ENCODE measurements at regions not wholly inside any gene's neighbourhood (a gene's known extent, or its start where the extent isn't known, plus 50 kb on each side); places are given as distances from the start of the nearest gene placed in this dataset.

- DNase-seq (ENCODE audit: extremely low spot score), result no peak
- POLR2A ChIA-PET, result no interaction called here
- CTCF ChIA-PET, result no interaction called here
- no peak for TF ChIP-seq FOXM1 (IDR thresholded peaks at IDR 0.05; ENCODE audit: borderline replicate concordance)
- no peak for TF ChIP-seq PKNOX1 (IDR thresholded peaks at IDR 0.05)
- TF ChIP-seq TARDBP (IDR thresholded peaks at IDR 0.05), result no peak
- no peak for TF ChIP-seq L3MBTL2 (conservative IDR thresholded peaks at IDR 0.05)
- TF ChIP-seq SP1 (IDR thresholded peaks at IDR 0.05), result no peak
- no peak for TF ChIP-seq HDGF (IDR thresholded peaks at IDR 0.05; ENCODE audit: borderline replicate concordance)
These were observed 87.7 kb upstream of the SRD5A3 start for GRCh38 chr4:55258152-55258865.

- POLR2A ChIA-PET, result no interaction called here
- DNase-seq (ENCODE audit: extremely low spot score), result no peak
- CTCF ChIA-PET, result no interaction called here
- no peak for TF ChIP-seq FOXK2 (IDR thresholded peaks at IDR 0.05)
- TF ChIP-seq SUZ12 (IDR thresholded peaks at IDR 0.05), result no peak
- TF ChIP-seq HDGF (IDR thresholded peaks at IDR 0.05; ENCODE audit: borderline replicate concordance), result no peak
- TF ChIP-seq ELF4 (IDR thresholded peaks at IDR 0.05), result no peak
- no peak for TF ChIP-seq CTBP1 (IDR thresholded peaks at IDR 0.05; ENCODE audit: borderline replicate concordance)
- TF ChIP-seq ARNT (IDR thresholded peaks at IDR 0.05), result no peak
- TF ChIP-seq FOXM1 (IDR thresholded peaks at IDR 0.05; ENCODE audit: borderline replicate concordance), result no peak
- no peak for TF ChIP-seq ZNF384 (IDR thresholded peaks at IDR 0.05)
- no peak for TF ChIP-seq BHLHE40 (IDR thresholded peaks at IDR 0.05; ENCODE audit: borderline replicate concordance)
- no peak for TF ChIP-seq FOXA1 (IDR thresholded peaks at IDR 0.05)
- TF ChIP-seq TARDBP (IDR thresholded peaks at IDR 0.05), result no peak
- no peak for TF ChIP-seq PKNOX1 (IDR thresholded peaks at IDR 0.05)
- TF ChIP-seq SP1 (IDR thresholded peaks at IDR 0.05), result no peak
- TF ChIP-seq NFRKB (IDR thresholded peaks at IDR 0.05), result no peak
- no peak for TF ChIP-seq L3MBTL2 (conservative IDR thresholded peaks at IDR 0.05)
- no peak for TF ChIP-seq LEF1 (IDR thresholded peaks at IDR 0.05; ENCODE audit: borderline replicate concordance)
These were observed 86.7 kb upstream of the SRD5A3 start for GRCh38 chr4:55259294-55259693.

GRCh38 chr4:55269470-55269869 lies 76.6 kb upstream of the SRD5A3 start:
- TF ChIP-seq SUZ12 (IDR thresholded peaks at IDR 0.05) (no peak), FOXK2 (IDR thresholded peaks at IDR 0.05) (no peak), ZNF384 (IDR thresholded peaks at IDR 0.05) (no peak), CTBP1 (IDR thresholded peaks at IDR 0.05; ENCODE audit: borderline replicate concordance) (no peak), ELF4 (IDR thresholded peaks at IDR 0.05) (no peak), LEF1 (IDR thresholded peaks at IDR 0.05; ENCODE audit: borderline replicate concordance) (no peak), ARNT (IDR thresholded peaks at IDR 0.05) (no peak), HDGF (IDR thresholded peaks at IDR 0.05; ENCODE audit: borderline replicate concordance) (no peak), TARDBP (IDR thresholded peaks at IDR 0.05) (no peak), SP1 (IDR thresholded peaks at IDR 0.05) (no peak)
- ChIA-PET CTCF (no interaction called here), POLR2A (no interaction called here)
- DNase-seq (ENCODE audit: extremely low spot score), result no peak

GRCh38 chr4:55269995-55270394 lies 76.0 kb upstream of the SRD5A3 start:
- DNase-seq (ENCODE audit: extremely low spot score), result no peak
- POLR2A ChIA-PET, result no interaction called here
- CTCF ChIA-PET, result no interaction called here
- TF ChIP-seq SP1 (IDR thresholded peaks at IDR 0.05), result no peak
- no peak for TF ChIP-seq TARDBP (IDR thresholded peaks at IDR 0.05)
- no peak for TF ChIP-seq L3MBTL2 (conservative IDR thresholded peaks at IDR 0.05)

- ChIA-PET CTCF (no interaction called here), POLR2A (no interaction called here)
- DNase-seq (ENCODE audit: extremely low spot score), result no peak
- no peak for TF ChIP-seq BHLHE40 (IDR thresholded peaks at IDR 0.05; ENCODE audit: borderline replicate concordance)
- TF ChIP-seq HDGF (IDR thresholded peaks at IDR 0.05; ENCODE audit: borderline replicate concordance), result no peak
- TF ChIP-seq FOXM1 (IDR thresholded peaks at IDR 0.05; ENCODE audit: borderline replicate concordance), result no peak
- TF ChIP-seq ELF4 (IDR thresholded peaks at IDR 0.05), result no peak
- TF ChIP-seq ARNT (IDR thresholded peaks at IDR 0.05), result no peak
- TF ChIP-seq ZNF384 (IDR thresholded peaks at IDR 0.05), result no peak
- no peak for TF ChIP-seq CTBP1 (IDR thresholded peaks at IDR 0.05; ENCODE audit: borderline replicate concordance)
- no peak for TF ChIP-seq L3MBTL2 (conservative IDR thresholded peaks at IDR 0.05)
These were observed 75.6 kb upstream of the SRD5A3 start for GRCh38 chr4:55270481-55270880.

GRCh38 chr4:55272102-55272501 lies 73.9 kb upstream of the SRD5A3 start:
- CTCF ChIA-PET, result interaction anchor here (0.9 kb wide), 1 partner anchor 971 kb away, joined by 5 read pairs; no protein-coding TSS in a partner anchor
- POLR2A ChIA-PET, result no interaction called here
- no peak for DNase-seq (ENCODE audit: extremely low spot score)
- TF ChIP-seq FOXK2 (IDR thresholded peaks at IDR 0.05), result no peak
- peak; percentile 60; the same call in 1 of the 2 replicates for TF ChIP-seq ELF4 (IDR thresholded peaks at IDR 0.05)

- TF ChIP-seq CTBP1 (IDR thresholded peaks at IDR 0.05; ENCODE audit: borderline replicate concordance) (no peak), SP1 (IDR thresholded peaks at IDR 0.05) (no peak), FOXK2 (IDR thresholded peaks at IDR 0.05) (no peak), ZNF384 (IDR thresholded peaks at IDR 0.05) (no peak), FOXM1 (IDR thresholded peaks at IDR 0.05; ENCODE audit: borderline replicate concordance) (no peak), PKNOX1 (IDR thresholded peaks at IDR 0.05) (no peak), FOXA1 (IDR thresholded peaks at IDR 0.05) (no peak), SUZ12 (IDR thresholded peaks at IDR 0.05) (no peak), ELF4 (IDR thresholded peaks at IDR 0.05) (no peak), ARNT (IDR thresholded peaks at IDR 0.05) (no peak), TARDBP (IDR thresholded peaks at IDR 0.05) (no peak), HDGF (IDR thresholded peaks at IDR 0.05; ENCODE audit: borderline replicate concordance) (no peak), NFRKB (IDR thresholded peaks at IDR 0.05) (no peak), BHLHE40 (IDR thresholded peaks at IDR 0.05; ENCODE audit: borderline replicate concordance) (no peak)
- ChIA-PET POLR2A (no interaction called here), CTCF (no interaction called here)
- DNase-seq (ENCODE audit: extremely low spot score), result no peak
These were observed 73.5 kb upstream of the SRD5A3 start for GRCh38 chr4:55272589-55272988.

Data from HEK293T (cell line).